ENCODE measurements at regions not wholly inside any gene's neighbourhood (a gene's known extent, or its start where the extent isn't known, plus 50 kb on each side); places are given as distances from the start of the nearest gene placed in this dataset.

DNA sequence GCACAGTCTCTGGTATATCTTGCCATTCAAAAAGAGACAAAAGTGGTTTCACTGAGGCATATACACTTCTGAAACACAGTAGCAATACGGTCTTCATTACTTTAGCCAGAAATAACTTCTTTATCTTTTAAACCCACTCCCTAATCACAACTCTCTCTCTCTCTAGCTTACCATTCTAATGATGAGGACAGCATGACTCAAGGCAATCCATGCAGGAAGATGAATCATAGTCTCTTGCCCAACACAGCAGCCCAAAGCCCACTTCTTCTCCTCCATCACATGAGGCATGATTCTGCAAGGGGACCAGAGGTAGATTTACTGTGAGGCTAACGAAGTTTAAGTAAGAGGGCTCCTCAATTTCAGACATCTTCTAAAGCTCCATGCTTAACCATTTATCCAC is 285.0 kb upstream of the NR5A2 start:
- H3K4me3 ChIP-seq = no peak overlapping the region
- peak in 1 of 2 donors; percentile 36 for DNase-seq
- no peak overlapping the region for H3K27ac ChIP-seq
- TF ChIP-seq POLR2AphosphoS5 (IDR thresholded peaks at IDR 0.05) (no peak), POLR2A (IDR thresholded peaks at IDR 0.05) (no peak), EP300 (IDR thresholded peaks at IDR 0.05) (no peak)
- TF ChIP-seq, protein P1, sequence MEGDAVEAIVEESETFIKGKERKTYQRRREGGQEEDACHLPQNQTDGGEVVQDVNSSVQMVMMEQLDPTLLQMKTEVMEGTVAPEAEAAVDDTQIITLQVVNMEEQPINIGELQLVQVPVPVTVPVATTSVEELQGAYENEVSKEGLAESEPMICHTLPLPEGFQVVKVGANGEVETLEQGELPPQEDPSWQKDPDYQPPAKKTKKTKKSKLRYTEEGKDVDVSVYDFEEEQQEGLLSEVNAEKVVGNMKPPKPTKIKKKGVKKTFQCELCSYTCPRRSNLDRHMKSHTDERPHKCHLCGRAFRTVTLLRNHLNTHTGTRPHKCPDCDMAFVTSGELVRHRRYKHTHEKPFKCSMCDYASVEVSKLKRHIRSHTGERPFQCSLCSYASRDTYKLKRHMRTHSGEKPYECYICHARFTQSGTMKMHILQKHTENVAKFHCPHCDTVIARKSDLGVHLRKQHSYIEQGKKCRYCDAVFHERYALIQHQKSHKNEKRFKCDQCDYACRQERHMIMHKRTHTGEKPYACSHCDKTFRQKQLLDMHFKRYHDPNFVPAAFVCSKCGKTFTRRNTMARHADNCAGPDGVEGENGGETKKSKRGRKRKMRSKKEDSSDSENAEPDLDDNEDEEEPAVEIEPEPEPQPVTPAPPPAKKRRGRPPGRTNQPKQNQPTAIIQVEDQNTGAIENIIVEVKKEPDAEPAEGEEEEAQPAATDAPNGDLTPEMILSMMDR (IDR thresholded peaks at IDR 0.05) = no peak
- no peaks in the 10 kb centered on the region for H3K27me3 ChIP-seq
- no peaks in the 10 kb centered on the region for H3K4me1 ChIP-seq
- H3K9me3 ChIP-seq = no peaks in the 10 kb centered on the region
- peak in 1 of 2 donors; percentile 53 for ATAC-seq (ENCODE audit: low FRiP score in 2 of 2)
- 62 to 68% methylated on average over 2 of the region's 2 CpGs for WGBS, 2 donors
- no peaks in the 10 kb centered on the region for H3K36me3 ChIP-seq

DNA sequence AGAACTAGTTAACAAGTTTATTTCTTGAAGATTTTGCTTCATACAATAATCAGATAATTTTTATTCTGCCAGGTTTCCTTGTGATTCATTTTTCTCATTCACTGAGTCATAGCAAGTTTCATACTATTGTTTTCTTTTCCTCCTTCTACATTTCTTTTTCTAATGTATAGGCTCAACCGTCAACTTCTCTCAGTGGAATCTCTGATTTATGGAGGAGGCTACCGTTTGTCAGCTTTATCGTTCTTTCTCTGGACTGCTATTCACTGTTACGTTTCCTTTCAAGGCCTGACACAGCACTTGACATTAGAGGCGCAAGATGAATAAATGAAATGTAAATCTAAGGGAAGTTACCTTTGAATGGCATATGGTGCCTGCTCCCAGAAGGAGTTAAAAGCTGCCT is 284.3 kb upstream of the NR5A2 start:
- H3K4me1 ChIP-seq = no peaks in the 10 kb centered on the region
- no peak overlapping the region for H3K27ac ChIP-seq
- TF ChIP-seq, protein P1 (IDR thresholded peaks at IDR 0.05) = no peak
- TF ChIP-seq EP300 (IDR thresholded peaks at IDR 0.05) (no peak), POLR2AphosphoS5 (IDR thresholded peaks at IDR 0.05) (no peak), POLR2A (IDR thresholded peaks at IDR 0.05) (no peak)
- WGBS, 2 donors = 59 to 64% methylated on average over 5 of the region's 5 CpGs
- no peaks in the 10 kb centered on the region for H3K27me3 ChIP-seq
- ATAC-seq (ENCODE audit: low FRiP score in 2 of 2) = no peak
- no peak overlapping the region for H3K4me3 ChIP-seq
- no peak for DNase-seq
- no peaks in the 10 kb centered on the region for H3K9me3 ChIP-seq
- no peaks in the 10 kb centered on the region for H3K36me3 ChIP-seq

GRCh38 chr1:199746666-199747384 is 280.7 kb upstream of the NR5A2 start:
- H3K27me3 ChIP-seq = no peaks in the 10 kb centered on the region
- H3K36me3 ChIP-seq = no peaks in the 10 kb centered on the region
- no peak overlapping the region for H3K4me3 ChIP-seq
- no peak for TF ChIP-seq POLR2AphosphoS5 (IDR thresholded peaks at IDR 0.05)
- TF ChIP-seq, protein P1 (IDR thresholded peaks at IDR 0.05) = no peak
- no peak for TF ChIP-seq POLR2A (IDR thresholded peaks at IDR 0.05)
- no peaks in the 10 kb centered on the region for H3K4me1 ChIP-seq
- WGBS, 2 donors = 95 to 96% methylated on average over 2 of the region's 2 CpGs
- no peak for DNase-seq
- H3K27ac ChIP-seq = no peak overlapping the region
- no peak for ATAC-seq (ENCODE audit: low FRiP score in 2 of 2)
- H3K9me3 ChIP-seq = no peaks in the 10 kb centered on the region

DNA sequence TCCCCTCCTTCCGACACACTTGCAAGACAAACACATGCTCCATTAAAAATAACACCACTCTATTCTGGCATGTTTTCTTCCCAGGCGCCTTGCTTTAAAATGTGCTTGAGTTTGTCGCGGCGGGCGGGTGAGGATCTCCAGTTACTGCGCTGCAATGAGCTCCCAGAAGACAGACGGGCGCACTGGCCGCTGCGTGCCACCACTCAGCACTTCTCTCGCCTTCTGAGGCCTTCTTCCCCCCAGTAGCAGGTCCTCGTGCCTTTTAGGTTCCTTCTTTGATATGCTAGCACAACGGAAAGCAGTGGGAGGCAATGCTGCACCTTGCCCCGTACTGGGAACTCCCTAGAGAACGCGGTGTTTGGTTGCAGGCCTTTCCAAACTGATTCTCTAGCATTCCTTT is 279.5 kb upstream of the NR5A2 start:
- TF ChIP-seq, protein P1 (IDR thresholded peaks at IDR 0.05) = no peak
- no peak for TF ChIP-seq EP300 (IDR thresholded peaks at IDR 0.05)
- TF ChIP-seq POLR2AphosphoS5 (IDR thresholded peaks at IDR 0.05) = no peak
- TF ChIP-seq POLR2A (IDR thresholded peaks at IDR 0.05) = no peak
- H3K9me3 ChIP-seq = no peaks in the 10 kb centered on the region
- H3K27me3 ChIP-seq = no peaks in the 10 kb centered on the region
- no peaks in the 10 kb centered on the region for H3K36me3 ChIP-seq
- WGBS, 2 donors = 61 to 66% methylated on average over 16 to 17 of the region's 17 CpGs
- no peak for ATAC-seq (ENCODE audit: low FRiP score in 2 of 2)
- no peaks in the 10 kb centered on the region for H3K4me1 ChIP-seq
- H3K4me3 ChIP-seq = no peak overlapping the region
- H3K27ac ChIP-seq = no peak overlapping the region
- DNase-seq = peak in 1 of 2 donors; percentile 20

DNA sequence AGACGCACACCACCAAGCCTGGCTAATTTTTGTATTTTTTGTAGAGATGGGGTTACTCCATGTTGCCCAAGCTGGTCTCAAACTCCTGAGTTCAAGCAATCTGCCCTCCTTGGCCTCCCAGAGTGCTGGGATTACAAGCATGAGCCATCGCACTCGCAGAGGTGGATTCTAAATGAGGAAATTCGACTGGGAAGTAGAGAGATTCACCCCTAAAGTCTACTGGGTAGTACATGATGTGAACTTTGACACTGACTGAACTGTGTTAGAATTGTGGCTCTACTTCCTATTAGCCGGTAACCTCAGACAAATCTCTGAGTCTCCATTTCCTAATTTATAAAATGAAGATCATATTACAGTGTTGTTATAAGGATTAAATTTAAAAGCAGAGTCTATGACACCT is 276.0 kb upstream of the NR5A2 start:
- WGBS, 2 donors = 74 to 87% methylated on average over 5 of the region's 5 CpGs

More for the DNA sequence above, 276.0 kb upstream of the NR5A2 start:
- Histone ChIP-seq H3K4me1 (no peaks in the 10 kb centered on the region), H3K9me3 (no peaks in the 10 kb centered on the region), H3K27me3 (no peaks in the 10 kb centered on the region), H3K36me3 (no peaks in the 10 kb centered on the region), H3K4me3 (no peak overlapping the region), H3K27ac (no peak overlapping the region)
- TF ChIP-seq, protein P1 (IDR thresholded peaks at IDR 0.05) = no peak
- no peak for TF ChIP-seq EP300 (IDR thresholded peaks at IDR 0.05)
- TF ChIP-seq POLR2AphosphoS5 (IDR thresholded peaks at IDR 0.05) = no peak
- TF ChIP-seq POLR2A (IDR thresholded peaks at IDR 0.05) = no peak
- DNase-seq (no peak), ATAC-seq (ENCODE audit: low FRiP score in 2 of 2) (no peak)

All from upper lobe of left lung (tissue), 6 donors.